HCT116 (cell line): ENCODE measurements at regions not wholly inside any gene's neighbourhood (a gene's known extent, or its start where the extent isn't known, plus 50 kb on each side); places are given as distances from the start of the nearest gene placed in this dataset.

ENCODE experiments used
- ATAC-seq: fragments of 200-7000 bp; cut with Tn5 transposase; 2 replicates; pipeline ENCODE4 v1.9.1; 2020; ENCODE audit warnings: mild to moderate bottlenecking, moderate library complexity
- BruUV-seq: library from RNA; stranded (reverse); fragments of 400-500 nt; replicated peaks from 2 replicates; lab custom pipeline; 2021; lab: Mats Ljungman, UMichigan
- CTCF ChIA-PET: fragments of 300-600 bp; sonication (Branson Sonifier 250); formaldehyde crosslinking; loops from one replicate; lab custom pipeline; 2021; ENCODE audit warnings: antibody characterized with exemption; lab: Charles Lee
- POLR2A ChIA-PET: fragments of 300-600, 350-600 bp; sonication (Branson Sonifier 250); formaldehyde crosslinking; loops from one replicate; lab custom pipeline; 2021; ENCODE audit warnings: antibody characterized with exemption; lab: Charles Lee
- RAD21 ChIA-PET, 2 experiments: fragments of 300-600 bp; sonication (Branson Sonifier 250); formaldehyde crosslinking; loops; one replicate each; lab custom pipeline; 2023; ENCODE audit warnings: low total read pairs in 2 of 2; ENCODE audit not compliant: uncharacterized antibody in 2 of 2, unreplicated experiment in 2 of 2, low non-redundant PET in 1 of 2; lab: Charles Lee
- DNase-seq: peaks from one replicate; pipeline ENCODE4 v3.0.0-alpha.2; 2010; ENCODE audit warnings: low read depth, low spot score
- H2AFZ ChIP-seq: fragments of 200-600 bp; shearing (Covaris generic), sonication (generic); 2 replicates; pipeline ENCODE4 v1.6.1; 2017; ENCODE audit warnings: low read depth, mixed run types, mixed read lengths, antibody characterized with exemption, low read length; ENCODE audit not compliant: poor library complexity, severe bottlenecking
- H3K27ac ChIP-seq: 2 replicates; pipeline ENCODE4 v1.5.1; 2012; ENCODE audit warnings: low read depth, low read length
- H3K27me3 ChIP-seq: fragments of 200-600 bp; sonication (generic); 2 replicates; pipeline ENCODE4 v1.6.1; 2016; ENCODE audit warnings: mixed run types, low read length, mixed read lengths; ENCODE audit not compliant: insufficient read depth
- H3K36me3 ChIP-seq, 2 experiments: fragments of 200-500 bp in 1 of 2; fragments of 200-600 bp in 1 of 2; sonication (Bioruptor generic) in 1 of 2; sonication (generic) in 1 of 2; 2 replicates each; pipeline versions ENCODE4 v1.5.1 to v1.6.1; 2014 to 2016; ENCODE audit warnings: low read length in 2 of 2, inconsistent platforms in 1 of 2, mixed read lengths in 1 of 2, mixed run types in 1 of 2; ENCODE audit not compliant: insufficient read depth in 2 of 2, control insufficient read depth in 1 of 2
- H3K4me1 ChIP-seq, 2 experiments: fragments of 200-600 bp in 1 of 2; sonication (generic) in 1 of 2; 2 replicates each; pipeline versions ENCODE4 v1.5.1 to v1.6.1; 2012 to 2017; ENCODE audit warnings: low read length in 2 of 2, inconsistent platforms in 1 of 2, mild to moderate bottlenecking in 1 of 2, mixed read lengths in 1 of 2, mixed run types in 1 of 2, moderate library complexity in 1 of 2; ENCODE audit not compliant: insufficient read depth in 2 of 2, control insufficient read depth in 1 of 2
- H3K4me2 ChIP-seq: fragments of 200-600 bp; sonication (generic); 2 replicates; pipeline ENCODE4 v1.6.1; 2017; ENCODE audit warnings: mixed run types, low read length, mixed read lengths
- H3K4me3 ChIP-seq, 2 experiments: fragments of 200-600 bp in 1 of 2; sonication (generic) in 1 of 2; replicated peaks in 1 of 2; 2 replicates each; pipeline ENCODE4 v1.5.1; 2011 to 2016; ENCODE audit warnings: low read length in 2 of 2, control low read depth in 1 of 2, low read depth in 1 of 2, mild to moderate bottlenecking in 1 of 2, mixed read lengths in 1 of 2, mixed run types in 1 of 2
- H3K79me2 ChIP-seq: fragments of 200-600 bp; sonication (generic); 2 replicates; pipeline ENCODE4 v1.6.1; 2017; ENCODE audit warnings: mild to moderate bottlenecking, mixed run types, low read length, moderate library complexity, mixed read lengths; ENCODE audit not compliant: insufficient read depth
- H3K9ac ChIP-seq: fragments of 200-600 bp; sonication (generic); 2 replicates; pipeline ENCODE4 v1.6.1; 2016; ENCODE audit warnings: low read length, mixed read lengths
- H3K9me2 ChIP-seq: fragments of 200-600 bp; sonication (generic), shearing (Covaris generic); 2 replicates; pipeline ENCODE4 v1.6.1; 2017; ENCODE audit warnings: mixed run types, mild to moderate bottlenecking, moderate library complexity; ENCODE audit not compliant: insufficient read depth
- H3K9me3 ChIP-seq, 2 experiments: fragments of 200-500 bp in 1 of 2; fragments of 200-600 bp in 1 of 2; sonication (Bioruptor generic) in 1 of 2; sonication (generic) in 1 of 2; 2 replicates each; pipeline ENCODE4 v1.6.1; 2014 to 2017; ENCODE audit warnings: low read length in 2 of 2, mixed read lengths in 2 of 2, inconsistent platforms in 1 of 2, low read depth in 1 of 2, mild to moderate bottlenecking in 1 of 2, mixed run types in 1 of 2, moderate library complexity in 1 of 2; ENCODE audit not compliant: control insufficient read depth in 1 of 2, insufficient read depth in 1 of 2
- H4K20me1 ChIP-seq: fragments of 200-600 bp; sonication (generic), shearing (Covaris generic); 2 replicates; pipeline ENCODE4 v1.6.1; 2017; ENCODE audit warnings: mixed run types, mild to moderate bottlenecking, moderate library complexity; ENCODE audit not compliant: insufficient read depth
- ATF3 ChIP-seq: IDR thresholded peaks from 2 replicates; pipeline ENCODE4 v1.6.1; 2012
- CEBPB ChIP-seq: IDR thresholded peaks from 2 replicates; pipeline ENCODE4 v1.6.1; 2012; ENCODE audit warnings: low read depth
- EZH2 ChIP-seq: fragments of 200-600 bp; sonication (generic); IDR thresholded peaks from 2 replicates; pipeline ENCODE4 v1.6.1; 2017; ENCODE audit warnings: antibody characterized with exemption, mixed run types
- FOSL1 ChIP-seq: IDR thresholded peaks from 2 replicates; pipeline ENCODE4 v1.6.1; 2012; ENCODE audit warnings: low read depth
- JUND ChIP-seq: IDR thresholded peaks from 2 replicates; pipeline ENCODE4 v1.6.1; 2012
- POLR2AphosphoS5 ChIP-seq: IDR thresholded peaks from 2 replicates; pipeline ENCODE4 v1.6.1; 2011; ENCODE audit warnings: mild to moderate bottlenecking, low read depth, low read length, moderate library complexity
- REST ChIP-seq: IDR thresholded peaks from 2 replicates; pipeline ENCODE4 v1.6.1; 2012; ENCODE audit warnings: low read depth
- TCF7L2 ChIP-seq: IDR thresholded peaks from 2 replicates; pipeline ENCODE4 v1.7.0; 2011; ENCODE audit warnings: borderline replicate concordance, inconsistent platforms; ENCODE audit not compliant: insufficient read depth, insufficient read length; ENCODE audit errors: extremely low read depth
- ZNF274 ChIP-seq: fragments of 200-500 bp; sonication (Bioruptor generic); IDR thresholded peaks from 2 replicates; pipeline ENCODE4 v1.6.1; 2014; ENCODE audit warnings: mild to moderate bottlenecking, low read depth, low read length, inconsistent platforms
- intact Hi-C: fragments of 100-400 bp; cut with micrococcal nuclease; formaldehyde crosslinking; loops from 2 replicates; pipeline ENCODE4 v1.10.0; 2022

- Histone ChIP-seq H3K27ac (no peak overlapping the region), H3K79me2 (no peaks in the 10 kb centered on the region), H3K9ac (no peak overlapping the region), H3K9me2 (no peaks in the 10 kb centered on the region), H3K4me1 (no peaks in the 10 kb centered on the region), H3K4me3 (no peak overlapping the region), H3K9me3 (0 out of 4 replicates have a peak, but pooled peaks cover 0 to 5% of the 10 kb centered on the region in 2 experiments), H3K36me3 (no peaks in the 10 kb centered on the region), H4K20me1 (no peaks in the 10 kb centered on the region), H3K27me3 (peaks cover 14% of the 10 kb centered on the region; the same call in 1 of the 2 replicates)
- CTCF ChIA-PET = interaction anchor here (1.8 kb wide), 1 partner anchor 25 kb away, joined by 5 read pairs; no protein-coding TSS in a partner anchor
- DNase-seq = no peak
- RAD21 ChIA-PET = no interaction called here
- intact Hi-C loops = no loop called here
- ATAC-seq = no peak
- POLR2A ChIA-PET = no interaction called here
- BruUV-seq = no TSS peak
- TF ChIP-seq JUND = no peak
- no peak for TF ChIP-seq POLR2AphosphoS5
- no peak for TF ChIP-seq ATF3
- no peak for TF ChIP-seq FOSL1
- no peak for TF ChIP-seq TCF7L2
- TF ChIP-seq, all 23 proteins: peak for 0
- H2AFZ ChIP-seq = no peak overlapping the region
- no peak overlapping the region for H3K4me2 ChIP-seq
These were observed 52.8 kb upstream of the IGLL5 start for GRCh38 chr22:22834783-22835182.

- H4K20me1 ChIP-seq = no peaks in the 10 kb centered on the region
- no peak overlapping the region for H3K4me2 ChIP-seq
- BruUV-seq = no TSS peak
- no peak for DNase-seq
- H3K27ac ChIP-seq = no peak overlapping the region
- H2AFZ ChIP-seq = no peak overlapping the region
- TF ChIP-seq POLR2AphosphoS5 = no peak
- TF ChIP-seq ZNF274 = no peak
- TF ChIP-seq CEBPB = no peak
- TF ChIP-seq EZH2 = no peak
- no peak for TF ChIP-seq REST
- intact Hi-C loops = no loop called here
- RAD21 ChIA-PET = no interaction called here
- H3K4me1 ChIP-seq = no peaks in the 10 kb centered on the region
- H3K36me3 ChIP-seq = no peaks in the 10 kb centered on the region
- peaks cover 14% of the 10 kb centered on the region; the same call in 1 of the 2 replicates for H3K27me3 ChIP-seq
- ATAC-seq = no peak
- no peaks in the 10 kb centered on the region for H3K79me2 ChIP-seq
- H3K4me3 ChIP-seq = no peak overlapping the region
- H3K9me2 ChIP-seq = no peaks in the 10 kb centered on the region
- POLR2A ChIA-PET = no interaction called here
- no peak overlapping the region for H3K9ac ChIP-seq
- H3K9me3 ChIP-seq = 0 out of 4 replicates have a peak, but pooled peaks cover 0 to 5% of the 10 kb centered on the region in 2 experiments
- CTCF ChIA-PET = no interaction called here
These were observed 52.4 kb upstream of the IGLL5 start for GRCh38 chr22:22835242-22835641.
